Upper lobe of right lung (tissue), 1 donor: ENCODE measurements at regions not wholly inside any gene's neighbourhood (a gene's known extent, or its start where the extent isn't known, plus 50 kb on each side); places are given as distances from the start of the nearest gene placed in this dataset.

Source experiments
- ATAC-seq: fragments of 200-7000 bp; cut with Tn5 transposase; one replicate; pipeline ENCODE4 v1.9.1; 2020; ENCODE audit warnings: mild to moderate bottlenecking, moderate library complexity
- DNase-seq: peaks from one replicate; pipeline ENCODE4 v3.0.0-alpha.2; 2020
- H3K27ac ChIP-seq: fragments of 200-600 bp; one replicate; pipeline ENCODE4 v1.8.0; 2022
- H3K27me3 ChIP-seq: fragments of 200-600 bp; one replicate; pipeline ENCODE4 v1.8.0; 2022; ENCODE audit warnings: mild to moderate bottlenecking
- H3K36me3 ChIP-seq: fragments of 200-600 bp; one replicate; pipeline ENCODE4 v1.8.0; 2022
- H3K4me1 ChIP-seq: fragments of 200-600 bp; one replicate; pipeline ENCODE4 v1.8.0; 2022
- H3K4me3 ChIP-seq: fragments of 200-600 bp; one replicate; pipeline ENCODE4 v1.8.0; 2022; ENCODE audit warnings: mild to moderate bottlenecking
- H3K9me3 ChIP-seq: fragments of 200-600 bp; one replicate; pipeline ENCODE4 v1.8.0; 2022
- intact Hi-C: fragments of 100-400 bp; cut with DNase I; formaldehyde crosslinking; loops from one replicate; pipeline ENCODE4 v1.11.0; 2022
- TF ChIP-seq, protein P1 (sequence below): fragments of 200-600 bp; IDR thresholded peaks from one replicate; pipeline ENCODE4 v1.8.0; 2022; ENCODE audit warnings: antibody characterized with exemption
- donor health status: DM: no; HTN: yes; CAD: no; lungs with severe emphysema.

- no peaks in the 10 kb centered on the region for H3K9me3 ChIP-seq
- TF ChIP-seq, protein P1, sequence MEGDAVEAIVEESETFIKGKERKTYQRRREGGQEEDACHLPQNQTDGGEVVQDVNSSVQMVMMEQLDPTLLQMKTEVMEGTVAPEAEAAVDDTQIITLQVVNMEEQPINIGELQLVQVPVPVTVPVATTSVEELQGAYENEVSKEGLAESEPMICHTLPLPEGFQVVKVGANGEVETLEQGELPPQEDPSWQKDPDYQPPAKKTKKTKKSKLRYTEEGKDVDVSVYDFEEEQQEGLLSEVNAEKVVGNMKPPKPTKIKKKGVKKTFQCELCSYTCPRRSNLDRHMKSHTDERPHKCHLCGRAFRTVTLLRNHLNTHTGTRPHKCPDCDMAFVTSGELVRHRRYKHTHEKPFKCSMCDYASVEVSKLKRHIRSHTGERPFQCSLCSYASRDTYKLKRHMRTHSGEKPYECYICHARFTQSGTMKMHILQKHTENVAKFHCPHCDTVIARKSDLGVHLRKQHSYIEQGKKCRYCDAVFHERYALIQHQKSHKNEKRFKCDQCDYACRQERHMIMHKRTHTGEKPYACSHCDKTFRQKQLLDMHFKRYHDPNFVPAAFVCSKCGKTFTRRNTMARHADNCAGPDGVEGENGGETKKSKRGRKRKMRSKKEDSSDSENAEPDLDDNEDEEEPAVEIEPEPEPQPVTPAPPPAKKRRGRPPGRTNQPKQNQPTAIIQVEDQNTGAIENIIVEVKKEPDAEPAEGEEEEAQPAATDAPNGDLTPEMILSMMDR = no peak
- H3K27ac ChIP-seq = no peak overlapping the region
- no peaks in the 10 kb centered on the region for H3K4me1 ChIP-seq
- ATAC-seq (no peak), DNase-seq (no peak)
- no peaks in the 10 kb centered on the region for H3K27me3 ChIP-seq
- no peaks in the 10 kb centered on the region for H3K36me3 ChIP-seq
- intact Hi-C loops = no loop called here
- no peak overlapping the region for H3K4me3 ChIP-seq
These were observed 295.0 kb downstream of the CAAP1 start for GRCh38 chr9:26597542-26598149.

GRCh38 chr9:26579056-26579455 is 313.5 kb downstream of the CAAP1 start:
- DNase-seq (no peak), ATAC-seq (no peak)
- H3K27ac ChIP-seq = no peak overlapping the region
- no peaks in the 10 kb centered on the region for H3K4me1 ChIP-seq
- no peak overlapping the region for H3K4me3 ChIP-seq
- no peaks in the 10 kb centered on the region for H3K9me3 ChIP-seq
- TF ChIP-seq, protein P1 = no peak
- intact Hi-C loops = no loop called here
- H3K36me3 ChIP-seq = no peaks in the 10 kb centered on the region
- no peaks in the 10 kb centered on the region for H3K27me3 ChIP-seq

DNA sequence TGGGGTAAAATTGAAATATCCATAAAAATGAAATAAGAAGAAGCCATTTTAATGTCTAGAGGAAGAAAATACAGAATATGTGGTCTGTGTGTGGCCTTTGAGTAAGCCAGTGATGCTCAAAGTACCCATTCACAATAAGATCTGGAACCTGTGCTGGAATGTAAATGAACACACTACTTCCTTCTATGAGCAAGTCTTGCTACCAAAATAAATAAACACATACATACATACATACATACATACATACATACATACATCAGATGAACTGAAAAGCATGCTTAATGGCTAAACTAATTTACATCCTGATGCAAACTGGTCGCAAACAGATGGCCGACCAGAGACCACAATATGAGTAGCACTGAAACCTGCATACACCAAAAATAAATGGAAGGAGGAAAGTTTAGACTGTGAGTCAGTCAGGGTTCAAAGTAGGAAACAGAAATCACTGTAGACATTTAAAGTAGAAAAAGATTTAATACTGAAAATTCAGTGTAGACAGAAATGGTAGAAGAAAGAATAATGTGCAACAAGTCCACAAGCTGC is 317.6 kb downstream of the CAAP1 start:
- TF ChIP-seq, protein P1 = no peak
- Histone ChIP-seq H3K27me3 (no peaks in the 10 kb centered on the region), H3K9me3 (no peaks in the 10 kb centered on the region), H3K36me3 (no peaks in the 10 kb centered on the region), H3K27ac (no peak overlapping the region), H3K4me1 (no peaks in the 10 kb centered on the region), H3K4me3 (no peak overlapping the region)
- intact Hi-C loops = no loop called here
- DNase-seq (no peak), ATAC-seq (no peak)

GRCh38 chr9:26574256-26574655 is 318.3 kb downstream of the CAAP1 start:
- H3K4me3 ChIP-seq = no peak overlapping the region
- DNase-seq = no peak
- TF ChIP-seq, protein P1 = no peak
- H3K27ac ChIP-seq = no peak overlapping the region
- H3K27me3 ChIP-seq = no peaks in the 10 kb centered on the region
- intact Hi-C loops = no loop called here
- H3K4me1 ChIP-seq = no peaks in the 10 kb centered on the region
- no peaks in the 10 kb centered on the region for H3K9me3 ChIP-seq
- ATAC-seq = no peak
- no peaks in the 10 kb centered on the region for H3K36me3 ChIP-seq

GRCh38 chr9:26567976-26568375 is 324.6 kb downstream of the CAAP1 start:
- H3K27ac ChIP-seq = no peak overlapping the region
- intact Hi-C loops = no loop called here
- H3K27me3 ChIP-seq = no peaks in the 10 kb centered on the region
- no peaks in the 10 kb centered on the region for H3K36me3 ChIP-seq
- no peak for ATAC-seq
- TF ChIP-seq, protein P1 = no peak
- no peak for DNase-seq
- H3K9me3 ChIP-seq = no peaks in the 10 kb centered on the region
- H3K4me1 ChIP-seq = no peaks in the 10 kb centered on the region
- H3K4me3 ChIP-seq = no peak overlapping the region

- H3K4me1 ChIP-seq = no peaks in the 10 kb centered on the region
- no peak for ATAC-seq
- intact Hi-C loops = no loop called here
- TF ChIP-seq, protein P1 = no peak
- no peak overlapping the region for H3K27ac ChIP-seq
- H3K27me3 ChIP-seq = no peaks in the 10 kb centered on the region
- no peak overlapping the region for H3K4me3 ChIP-seq
- no peak for DNase-seq
- no peaks in the 10 kb centered on the region for H3K9me3 ChIP-seq
- no peaks in the 10 kb centered on the region for H3K36me3 ChIP-seq
These were observed 326.5 kb downstream of the CAAP1 start for GRCh38 chr9:26566141-26566540.
